IgD-negative memory B cell (primary cell): ENCODE measurements at regions not wholly inside any gene's neighbourhood (a gene's known extent, or its start where the extent isn't known, plus 50 kb on each side); places are given as distances from the start of the nearest gene placed in this dataset.

Source experiments
- H3K27ac Mint-ChIP-seq, 3 donors: one replicate each; pipeline ENCODE4 v1.8.0; 2020 to 2022; ENCODE audit warnings: mild to moderate bottlenecking in 3 of 3, mixed read lengths in 3 of 3, moderate library complexity in 1 of 3
- H3K27me3 Mint-ChIP-seq: one replicate; pipeline ENCODE4 v1.8.0; 2021; ENCODE audit warnings: mixed read lengths
- H3K36me3 Mint-ChIP-seq: one replicate; pipeline ENCODE4 v1.8.0; 2020; ENCODE audit warnings: mild to moderate bottlenecking, mixed read lengths
- H3K4me1 Mint-ChIP-seq, 3 donors: one replicate each; pipeline ENCODE4 v1.8.0; 2020 to 2022; ENCODE audit warnings: mixed read lengths in 3 of 3, mild to moderate bottlenecking in 1 of 3
- H3K4me3 Mint-ChIP-seq, 4 donors: one replicate each; pipeline ENCODE4 v1.8.0; 2020 to 2022; ENCODE audit warnings: mild to moderate bottlenecking in 4 of 4, mixed read lengths in 4 of 4, moderate library complexity in 3 of 4
- H3K9me3 Mint-ChIP-seq, 3 donors: one replicate each; pipeline ENCODE4 v1.8.0; 2020 to 2021; ENCODE audit warnings: mixed read lengths in 3 of 3, mild to moderate bottlenecking in 1 of 3

GRCh38 chr13:44255771-44256364 lies 117.8 kb upstream of the SERP2 start:
- Mint-ChIP-seq H3K27ac (peak overlapping the region in 1 of 3 donors; percentile 54), H3K4me3 (no peak overlapping the region), H3K9me3 (no peaks in the 10 kb centered on the region), H3K36me3 (peaks cover 2% of the 10 kb centered on the region), H3K27me3 (no peaks in the 10 kb centered on the region), H3K4me1 (peaks cover 10 to 12% (median 11%) of the 10 kb centered on the region in 3 donors)

- H3K9me3 Mint-ChIP-seq = no peaks in the 10 kb centered on the region
- H3K4me3 Mint-ChIP-seq = no peak overlapping the region
- peak overlapping the region in 1 of 3 donors; percentile 17 for H3K27ac Mint-ChIP-seq
- peaks cover 10 to 12% (median 11%) of the 10 kb centered on the region in 3 donors for H3K4me1 Mint-ChIP-seq
- no peaks in the 10 kb centered on the region for H3K27me3 Mint-ChIP-seq
- H3K36me3 Mint-ChIP-seq = peaks cover 2% of the 10 kb centered on the region
Observed at GRCh38 chr13:44257796-44258195, 115.8 kb upstream of the SERP2 start.

GRCh38 chr13:44259045-44260027 lies 114.3 kb upstream of the SERP2 start:
- Mint-ChIP-seq H3K9me3 (no peaks in the 10 kb centered on the region), H3K27ac (peak overlapping the region; percentile 43 to 93 (median 75)), H3K4me1 (peaks cover 10 to 12% (median 11%) of the 10 kb centered on the region in 3 donors), H3K27me3 (peaks cover 2% of the 10 kb centered on the region), H3K4me3 (peak overlapping the region; percentile 67 to 96 (median 86)), H3K36me3 (peaks cover 2% of the 10 kb centered on the region)

GRCh38 chr13:44260336-44260735 lies 113.3 kb upstream of the SERP2 start:
- Mint-ChIP-seq H3K27me3 (peaks cover 3% of the 10 kb centered on the region), H3K4me3 (no peak overlapping the region), H3K27ac (peak overlapping the region; percentile 13 to 75 (median 17)), H3K4me1 (peaks cover 10 to 12% (median 11%) of the 10 kb centered on the region in 3 donors), H3K36me3 (peaks cover 2% of the 10 kb centered on the region), H3K9me3 (no peaks in the 10 kb centered on the region)

GRCh38 chr13:44263751-44264620 lies 109.6 kb upstream of the SERP2 start:
- Mint-ChIP-seq H3K4me1 (peaks cover 8 to 9% (median 8%) of the 10 kb centered on the region in 3 donors), H3K4me3 (no peak overlapping the region), H3K27me3 (peaks cover 8% of the 10 kb centered on the region), H3K36me3 (no peaks in the 10 kb centered on the region), H3K9me3 (no peaks in the 10 kb centered on the region), H3K27ac (peak overlapping the region in 1 of 3 donors; percentile 5)

GRCh38 chr13:44266305-44266704 lies 107.3 kb upstream of the SERP2 start:
- H3K4me3 Mint-ChIP-seq = no peak overlapping the region
- no peaks in the 10 kb centered on the region for H3K9me3 Mint-ChIP-seq
- peaks cover 11% of the 10 kb centered on the region for H3K27me3 Mint-ChIP-seq
- H3K4me1 Mint-ChIP-seq = no peaks in the 10 kb centered on the region
- no peak overlapping the region for H3K27ac Mint-ChIP-seq
- no peaks in the 10 kb centered on the region for H3K36me3 Mint-ChIP-seq

- no peaks in the 10 kb centered on the region for H3K4me1 Mint-ChIP-seq
- no peaks in the 10 kb centered on the region for H3K9me3 Mint-ChIP-seq
- no peaks in the 10 kb centered on the region for H3K36me3 Mint-ChIP-seq
- H3K27ac Mint-ChIP-seq = no peak overlapping the region
- H3K27me3 Mint-ChIP-seq = peaks cover 11% of the 10 kb centered on the region
- H3K4me3 Mint-ChIP-seq = no peak overlapping the region
Observed at GRCh38 chr13:44266772-44267171, 106.9 kb upstream of the SERP2 start.

- H3K27me3 Mint-ChIP-seq = peaks cover 11% of the 10 kb centered on the region
- no peaks in the 10 kb centered on the region for H3K4me1 Mint-ChIP-seq
- no peak overlapping the region for H3K27ac Mint-ChIP-seq
- H3K9me3 Mint-ChIP-seq = no peaks in the 10 kb centered on the region
- no peaks in the 10 kb centered on the region for H3K36me3 Mint-ChIP-seq
- no peak overlapping the region for H3K4me3 Mint-ChIP-seq
Observed at GRCh38 chr13:44267203-44267602, 106.4 kb upstream of the SERP2 start.

- Mint-ChIP-seq H3K27me3 (peaks cover 11% of the 10 kb centered on the region), H3K4me1 (no peaks in the 10 kb centered on the region), H3K27ac (no peak overlapping the region), H3K9me3 (no peaks in the 10 kb centered on the region), H3K36me3 (no peaks in the 10 kb centered on the region), H3K4me3 (no peak overlapping the region)
Observed at GRCh38 chr13:44267980-44268379, 105.6 kb upstream of the SERP2 start.

GRCh38 chr13:44268980-44269379 lies 104.6 kb upstream of the SERP2 start:
- Mint-ChIP-seq H3K4me1 (peaks cover 0 to 2% (median 2%) of the 10 kb centered on the region in 3 donors), H3K9me3 (no peaks in the 10 kb centered on the region), H3K36me3 (no peaks in the 10 kb centered on the region), H3K4me3 (no peak overlapping the region), H3K27ac (no peak overlapping the region), H3K27me3 (peaks cover 10% of the 10 kb centered on the region)

- H3K9me3 Mint-ChIP-seq = no peaks in the 10 kb centered on the region
- H3K36me3 Mint-ChIP-seq = no peaks in the 10 kb centered on the region
- no peak overlapping the region for H3K27ac Mint-ChIP-seq
Observed at GRCh38 chr13:44270150-44270549, 103.5 kb upstream of the SERP2 start.

GRCh38 chr13:44271031-44271455 lies 102.6 kb upstream of the SERP2 start:
- no peak overlapping the region for H3K4me3 Mint-ChIP-seq
- H3K27me3 Mint-ChIP-seq = peaks cover 3% of the 10 kb centered on the region
- H3K36me3 Mint-ChIP-seq = peaks cover 2% of the 10 kb centered on the region
- peaks cover 13 to 21% (median 19%) of the 10 kb centered on the region in 3 donors for H3K4me1 Mint-ChIP-seq
- no peak overlapping the region for H3K27ac Mint-ChIP-seq
- no peaks in the 10 kb centered on the region for H3K9me3 Mint-ChIP-seq

More at GRCh38 chr13:44270150-44270549, 103.5 kb upstream of the SERP2 start:
- Mint-ChIP-seq H3K4me3 (no peak overlapping the region), H3K4me1 (peaks cover 7 to 13% (median 11%) of the 10 kb centered on the region in 3 donors), H3K27me3 (peaks cover 7% of the 10 kb centered on the region)

- H3K4me1 Mint-ChIP-seq = peaks cover 16 to 25% (median 20%) of the 10 kb centered on the region in 3 donors
- peaks cover 2% of the 10 kb centered on the region for H3K36me3 Mint-ChIP-seq
- no peak overlapping the region for H3K4me3 Mint-ChIP-seq
- peaks cover 3% of the 10 kb centered on the region for H3K27me3 Mint-ChIP-seq
- no peak overlapping the region for H3K27ac Mint-ChIP-seq
- H3K9me3 Mint-ChIP-seq = no peaks in the 10 kb centered on the region
Observed at GRCh38 chr13:44271473-44271872, 102.2 kb upstream of the SERP2 start.

- no peak overlapping the region for H3K27ac Mint-ChIP-seq
- H3K4me3 Mint-ChIP-seq = no peak overlapping the region
- peaks cover 16 to 25% (median 20%) of the 10 kb centered on the region in 3 donors for H3K4me1 Mint-ChIP-seq
- H3K9me3 Mint-ChIP-seq = no peaks in the 10 kb centered on the region
- peaks cover 4% of the 10 kb centered on the region for H3K36me3 Mint-ChIP-seq
- H3K27me3 Mint-ChIP-seq = peaks cover 3% of the 10 kb centered on the region
Observed at GRCh38 chr13:44271915-44272341, 101.7 kb upstream of the SERP2 start.
